COR-L47 (cell line): ENCODE measurements at regions not wholly inside any gene's neighbourhood (a gene's known extent, or its start where the extent isn't known, plus 50 kb on each side); places are given as distances from the start of the nearest gene placed in this dataset.

ENCODE experiments used
- DNase-seq: peaks from one replicate; lab custom pipeline; 2025; lab: John Stamatoyannopoulos, UW

- no peak for DNase-seq
Observed at GRCh38 chr17:36864827-36865430, 72.3 kb upstream of the LHX1 start.

- DNase-seq = no peak
Observed at GRCh38 chr17:36867716-36868341, 69.4 kb upstream of the LHX1 start.

- DNase-seq = no peak
Observed at GRCh38 chr17:36868777-36869176, 68.5 kb upstream of the LHX1 start.

GRCh38 chr17:36869441-36869840 is 67.8 kb upstream of the LHX1 start:
- no peak for DNase-seq

GRCh38 chr17:36869856-36870719 is 67.2 kb upstream of the LHX1 start:
- no peak for DNase-seq

GRCh38 chr17:36870720-36870999 is 66.6 kb upstream of the LHX1 start:
- no peak for DNase-seq

- no peak for DNase-seq
Observed at GRCh38 chr17:36875698-36876293, 61.5 kb upstream of the LHX1 start.

- DNase-seq = no peak
Observed at GRCh38 chr17:36876966-36877365, 60.3 kb upstream of the LHX1 start.

- no peak for DNase-seq
Observed at GRCh38 chr17:36877771-36878170, 59.5 kb upstream of the LHX1 start.

- no peak for DNase-seq
Observed at GRCh38 chr17:36878216-36878615, 59.1 kb upstream of the LHX1 start.

GRCh38 chr17:36879027-36879426 is 58.2 kb upstream of the LHX1 start:
- no peak for DNase-seq

- no peak for DNase-seq
Observed at GRCh38 chr17:36879624-36880131, 57.6 kb upstream of the LHX1 start.

- no peak for DNase-seq
Observed at GRCh38 chr17:36880268-36880905, 56.9 kb upstream of the LHX1 start.

GRCh38 chr17:36881323-36881722 is 56.0 kb upstream of the LHX1 start:
- DNase-seq = no peak

- no peak for DNase-seq
Observed at GRCh38 chr17:36884495-36885152, 52.7 kb upstream of the LHX1 start.

GRCh38 chr17:36885153-36885735 is 52.0 kb upstream of the LHX1 start:
- DNase-seq = no peak

- no peak for DNase-seq
Observed at GRCh38 chr17:36885771-36886377, 51.4 kb upstream of the LHX1 start.
